C4-2B (cell line): ENCODE measurements at regions not wholly inside any gene's neighbourhood (a gene's known extent, or its start where the extent isn't known, plus 50 kb on each side); places are given as distances from the start of the nearest gene placed in this dataset.

ENCODE experiments used
- CTCF ChIP-seq: fragments of 450-650 bp; conservative IDR thresholded peaks from 2 replicates; pipeline ENCODE4 v1.5.1; 2017; ENCODE audit warnings: mild to moderate bottlenecking
- ZFX ChIP-seq: fragments of 450-650 bp; IDR thresholded peaks from 2 replicates; pipeline ENCODE4 v1.6.1; 2017

DNA sequence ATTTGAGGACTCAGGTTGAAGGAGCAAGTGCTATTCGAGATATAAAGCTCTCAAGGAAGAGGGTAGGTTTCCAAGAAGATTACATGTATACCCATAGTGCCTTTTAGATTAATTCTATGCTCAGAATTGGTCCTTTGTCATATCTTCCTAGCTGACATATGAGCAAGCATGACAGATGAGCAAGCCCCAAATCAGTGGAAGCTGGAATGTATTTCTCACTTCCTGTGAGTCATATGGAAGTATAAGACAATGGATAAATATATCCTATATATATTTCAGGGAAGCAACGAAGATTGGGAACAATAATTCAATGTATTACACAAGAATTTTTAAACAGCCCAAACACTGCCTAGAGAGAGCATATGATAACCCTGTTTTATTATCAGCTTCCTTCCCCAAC, 674.1 kb upstream of the ATXN7L3B start:
- TF ChIP-seq CTCF (no peak), ZFX (no peak)
